ENCODE measurements at regions not wholly inside any gene's neighbourhood (a gene's known extent, or its start where the extent isn't known, plus 50 kb on each side); places are given as distances from the start of the nearest gene placed in this dataset.

DNA sequence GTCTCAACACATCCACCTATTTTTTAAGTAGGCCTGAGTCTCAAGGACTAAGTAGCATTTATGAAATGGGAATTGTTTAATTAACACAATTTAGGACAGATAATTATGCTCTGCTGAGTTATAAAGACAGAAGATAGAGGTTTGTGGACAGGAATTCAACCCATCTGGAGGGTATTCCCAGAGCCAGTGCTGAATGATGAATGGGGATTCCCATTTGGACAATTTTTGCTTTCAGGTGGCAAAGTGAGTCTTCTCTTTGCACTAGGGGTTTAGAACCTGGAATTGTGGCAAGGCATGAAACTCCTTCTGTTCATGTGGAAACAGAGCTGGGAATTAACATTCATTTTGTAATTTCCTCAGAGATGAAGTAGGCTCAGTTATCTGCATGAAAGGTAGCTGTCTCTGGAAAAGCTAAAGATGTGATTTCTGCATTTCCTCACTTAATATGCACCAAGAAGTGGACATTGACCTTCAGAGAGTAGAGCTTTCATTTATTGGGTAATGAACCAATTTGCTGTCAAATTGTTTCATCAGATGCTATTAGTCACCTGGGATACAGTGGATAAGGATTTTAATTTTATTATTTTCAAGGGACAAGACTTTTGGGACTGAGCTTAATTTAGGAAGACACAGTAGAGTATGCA, 212.1 kb upstream of the NRXN1 start (continued):
- TF ChIP-seq ZNF331 (CRISPR knock-in tag; IDR thresholded peaks at IDR 0.05; ENCODE audit: low read depth) (no peak), POLR2AphosphoS5 (IDR thresholded peaks at IDR 0.05; ENCODE audit: low read depth) (no peak), CREB1 (CRISPR knock-in tag; IDR thresholded peaks at IDR 0.05; ENCODE audit: low read depth) (no peak), ETS1 (IDR thresholded peaks at IDR 0.05) (no peak), JUNB (IDR thresholded peaks at IDR 0.05; ENCODE audit: unreplicated experiment) (no peak), ZNF114 (CRISPR knock-in tag; IDR thresholded peaks at IDR 0.05) (no peak), EZH2phosphoT487 (IDR thresholded peaks at IDR 0.05; ENCODE audit: unreplicated experiment) (no peak), EZH2 (IDR thresholded peaks at IDR 0.05; ENCODE audit: low read depth, unreplicated experiment) (no peak)

GRCh38 chr2:51237626-51238271, 205.8 kb upstream of the NRXN1 start:
- peaks cover 22% of the 10 kb centered on the region for H3K9me3 Mint-ChIP-seq
- Histone ChIP-seq H3K27me3 (ENCODE audit: insufficient read depth) (no peaks in the 10 kb centered on the region), H3K4me3 (no peak overlapping the region), H3K4me2 (no peak overlapping the region), H3K27ac (ENCODE audit: low read depth) (no peak overlapping the region), H3K79me2 (replicated peaks; ENCODE audit: insufficient read depth) (no peaks in the 10 kb centered on the region), H2AFZ (no peak overlapping the region), H3K9me2 (ENCODE audit: insufficient read depth) (no peaks in the 10 kb centered on the region), H3K36me3 (ENCODE audit: insufficient read depth) (no peaks in the 10 kb centered on the region; the same call in 1 of the 2 replicates), H3F3A (replicated peaks; ENCODE audit: low read depth) (no peaks in the 10 kb centered on the region), H4K20me1 (replicated peaks; ENCODE audit: insufficient read depth) (no peaks in the 10 kb centered on the region), H3K4me1 (ENCODE audit: insufficient read depth) (no peaks in the 10 kb centered on the region)
- peaks cover 22% of the 10 kb centered on the region for H3K36me3 Mint-ChIP-seq (ENCODE audit: low read depth)
- H3K27ac Mint-ChIP-seq = no peak overlapping the region
- ATAC-seq = no peak
- no peak for DNase-seq (ENCODE audit: low spot score)
- H3K4me1 Mint-ChIP-seq = no peaks in the 10 kb centered on the region
- no peak for TF ChIP-seq NANOG (IDR thresholded peaks at IDR 0.05; ENCODE audit: borderline replicate concordance)
- TF ChIP-seq CTCF (conservative IDR thresholded peaks at IDR 0.05; ENCODE audit: low read depth in 2 of 2) = no peak
- no peak for TF ChIP-seq EZH2 (IDR thresholded peaks at IDR 0.05; ENCODE audit: low read depth, unreplicated experiment)
- H3K4me3 Mint-ChIP-seq = no peak overlapping the region
- peaks cover 2% of the 10 kb centered on the region for H3K27me3 Mint-ChIP-seq (ENCODE audit: insufficient read depth, low read depth, poor library complexity)

DNA sequence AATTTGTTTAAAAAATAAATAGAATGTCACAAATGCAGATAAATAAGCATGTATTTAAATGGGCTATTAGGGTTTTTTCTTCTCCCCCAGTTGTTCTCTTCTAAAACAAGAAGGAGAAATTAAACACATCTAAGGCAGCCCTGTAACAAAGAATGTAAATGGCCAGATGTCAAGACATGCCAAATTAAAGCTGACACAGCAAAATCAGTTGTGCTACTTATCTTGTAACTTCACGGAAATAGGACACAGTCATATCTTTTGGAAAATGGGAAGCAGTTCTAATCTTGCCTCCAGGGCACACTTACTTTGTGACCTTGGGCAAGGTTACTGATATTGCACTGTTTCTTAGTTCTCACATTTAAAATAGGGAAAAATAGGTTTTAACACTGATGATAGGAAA, 200.1 kb upstream of the NRXN1 start:
- H3K27me3 ChIP-seq (ENCODE audit: insufficient read depth) = no peaks in the 10 kb centered on the region
- H3K27ac ChIP-seq (ENCODE audit: low read depth) = no peak overlapping the region
- no peaks in the 10 kb centered on the region for H3F3A ChIP-seq (replicated peaks; ENCODE audit: low read depth)
- Mint-ChIP-seq H3K4me3 (no peak overlapping the region), H3K36me3 (ENCODE audit: low read depth) (peaks cover 22% of the 10 kb centered on the region), H3K27ac (no peak overlapping the region), H3K4me1 (0 out of 3 replicates have a peak, but pooled peaks cover 2% of the 10 kb centered on the region), H3K27me3 (ENCODE audit: insufficient read depth, low read depth, poor library complexity) (peaks cover 2% of the 10 kb centered on the region), H3K9me3 (peaks cover 22% of the 10 kb centered on the region)
- no peak for ATAC-seq
- no peak overlapping the region for H3K4me2 ChIP-seq
- H3K4me1 ChIP-seq (ENCODE audit: insufficient read depth) = no peaks in the 10 kb centered on the region
- no peaks in the 10 kb centered on the region; the same call in 1 of the 2 replicates for H3K36me3 ChIP-seq (ENCODE audit: insufficient read depth)
- H3K9me2 ChIP-seq (ENCODE audit: insufficient read depth) = 0 out of 2 replicates have a peak, but pooled peaks cover 3% of the 10 kb centered on the region
- DNase-seq (ENCODE audit: low spot score) = no peak
- H2AFZ ChIP-seq = no peak overlapping the region
- H3K4me3 ChIP-seq = no peak overlapping the region
- H3K79me2 ChIP-seq (replicated peaks; ENCODE audit: insufficient read depth) = no peaks in the 10 kb centered on the region
- no peaks in the 10 kb centered on the region for H4K20me1 ChIP-seq (replicated peaks; ENCODE audit: insufficient read depth)
- TF ChIP-seq CTCF (conservative IDR thresholded peaks at IDR 0.05; ENCODE audit: low read depth in 2 of 2) = no peak
- no peak for TF ChIP-seq ETS1 (IDR thresholded peaks at IDR 0.05)
- TF ChIP-seq ZNF331 (CRISPR knock-in tag; IDR thresholded peaks at IDR 0.05; ENCODE audit: low read depth) = no peak
- TF ChIP-seq EZH2phosphoT487 (IDR thresholded peaks at IDR 0.05; ENCODE audit: unreplicated experiment) = no peak
- no peak for TF ChIP-seq EZH2 (IDR thresholded peaks at IDR 0.05; ENCODE audit: low read depth, unreplicated experiment)
- TF ChIP-seq, protein P1, sequence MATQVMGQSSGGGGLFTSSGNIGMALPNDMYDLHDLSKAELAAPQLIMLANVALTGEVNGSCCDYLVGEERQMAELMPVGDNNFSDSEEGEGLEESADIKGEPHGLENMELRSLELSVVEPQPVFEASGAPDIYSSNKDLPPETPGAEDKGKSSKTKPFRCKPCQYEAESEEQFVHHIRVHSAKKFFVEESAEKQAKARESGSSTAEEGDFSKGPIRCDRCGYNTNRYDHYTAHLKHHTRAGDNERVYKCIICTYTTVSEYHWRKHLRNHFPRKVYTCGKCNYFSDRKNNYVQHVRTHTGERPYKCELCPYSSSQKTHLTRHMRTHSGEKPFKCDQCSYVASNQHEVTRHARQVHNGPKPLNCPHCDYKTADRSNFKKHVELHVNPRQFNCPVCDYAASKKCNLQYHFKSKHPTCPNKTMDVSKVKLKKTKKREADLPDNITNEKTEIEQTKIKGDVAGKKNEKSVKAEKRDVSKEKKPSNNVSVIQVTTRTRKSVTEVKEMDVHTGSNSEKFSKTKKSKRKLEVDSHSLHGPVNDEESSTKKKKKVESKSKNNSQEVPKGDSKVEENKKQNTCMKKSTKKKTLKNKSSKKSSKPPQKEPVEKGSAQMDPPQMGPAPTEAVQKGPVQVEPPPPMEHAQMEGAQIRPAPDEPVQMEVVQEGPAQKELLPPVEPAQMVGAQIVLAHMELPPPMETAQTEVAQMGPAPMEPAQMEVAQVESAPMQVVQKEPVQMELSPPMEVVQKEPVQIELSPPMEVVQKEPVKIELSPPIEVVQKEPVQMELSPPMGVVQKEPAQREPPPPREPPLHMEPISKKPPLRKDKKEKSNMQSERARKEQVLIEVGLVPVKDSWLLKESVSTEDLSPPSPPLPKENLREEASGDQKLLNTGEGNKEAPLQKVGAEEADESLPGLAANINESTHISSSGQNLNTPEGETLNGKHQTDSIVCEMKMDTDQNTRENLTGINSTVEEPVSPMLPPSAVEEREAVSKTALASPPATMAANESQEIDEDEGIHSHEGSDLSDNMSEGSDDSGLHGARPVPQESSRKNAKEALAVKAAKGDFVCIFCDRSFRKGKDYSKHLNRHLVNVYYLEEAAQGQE (IDR thresholded peaks at IDR 0.05; ENCODE audit: unreplicated experiment) = no peak

Data from GM23338 (cell line).